Right lobe of liver (tissue), 4 donors: ENCODE measurements at regions not wholly inside any gene's neighbourhood (a gene's known extent, or its start where the extent isn't known, plus 50 kb on each side); places are given as distances from the start of the nearest gene placed in this dataset.

Experiments
- CTCF ChIP-seq, 4 donors: fragments of 200-600 bp in 3 of 4; fragments of 450-650 bp in 1 of 4; IDR thresholded peaks; one replicate each; pipeline versions ENCODE4 v1.5.1 to v1.8.0; 2016 to 2022; ENCODE audit warnings: antibody characterized with exemption in 4 of 4, mild to moderate bottlenecking in 2 of 4
- POLR2A ChIP-seq: fragments of 450-650 bp; IDR thresholded peaks from one replicate; pipeline ENCODE4 v1.6.1; 2017; ENCODE audit warnings: antibody characterized with exemption, mild to moderate bottlenecking
- donor health status: DM: no; HTN: no; CAD: no.
- donor health status: DM: no; HTN: no; CAD: no.
- donor health status: DM: no; HTN: yes; CAD: no.

- TF ChIP-seq CTCF (IDR thresholded peaks at IDR 0.05), result no peak
- TF ChIP-seq POLR2A, result no peak
These were observed 322.2 kb downstream of the GPAT3 start for GRCh38 chr4:83858131-83858530.
